ENCODE measurements at regions not wholly inside any gene's neighbourhood (a gene's known extent, or its start where the extent isn't known, plus 50 kb on each side); places are given as distances from the start of the nearest gene placed in this dataset.

GRCh38 chr14:34104489-34105397 is 153.9 kb upstream of the EGLN3 start:
- Mint-ChIP-seq H3K27ac (no peak overlapping the region), H3K9me3 (no peaks in the 10 kb centered on the region), H3K36me3 (ENCODE audit: low read depth) (no peaks in the 10 kb centered on the region), H3K4me3 (no peak overlapping the region), H3K27me3 (no peaks in the 10 kb centered on the region), H3K4me1 (ENCODE audit: low read depth) (no peaks in the 10 kb centered on the region)
- DNase-seq, result no peak

- DNase-seq, result no peak
- H3K4me3 Mint-ChIP-seq, result no peak overlapping the region
- no peaks in the 10 kb centered on the region for H3K9me3 Mint-ChIP-seq
- H3K4me1 Mint-ChIP-seq (ENCODE audit: low read depth), result peaks cover 7% of the 10 kb centered on the region
- H3K27me3 Mint-ChIP-seq, result no peaks in the 10 kb centered on the region
- H3K27ac Mint-ChIP-seq, result no peak overlapping the region
- no peaks in the 10 kb centered on the region for H3K36me3 Mint-ChIP-seq (ENCODE audit: low read depth)
These were observed 152.3 kb upstream of the EGLN3 start for GRCh38 chr14:34103176-34103575.

- no peak overlapping the region for H3K4me3 Mint-ChIP-seq
- H3K27me3 Mint-ChIP-seq, result no peaks in the 10 kb centered on the region
- peaks cover 7% of the 10 kb centered on the region for H3K4me1 Mint-ChIP-seq (ENCODE audit: low read depth)
- no peak overlapping the region for H3K27ac Mint-ChIP-seq
- H3K36me3 Mint-ChIP-seq (ENCODE audit: low read depth), result no peaks in the 10 kb centered on the region
- H3K9me3 Mint-ChIP-seq, result no peaks in the 10 kb centered on the region
- no peak for DNase-seq
These were observed 148.8 kb upstream of the EGLN3 start for GRCh38 chr14:34099635-34100034.

- Mint-ChIP-seq H3K9me3 (no peaks in the 10 kb centered on the region), H3K4me1 (ENCODE audit: low read depth) (peaks cover 12% of the 10 kb centered on the region), H3K36me3 (ENCODE audit: low read depth) (no peaks in the 10 kb centered on the region), H3K27ac (no peak overlapping the region), H3K27me3 (no peaks in the 10 kb centered on the region), H3K4me3 (no peak overlapping the region)
- DNase-seq, result no peak
These were observed 148.1 kb upstream of the EGLN3 start for GRCh38 chr14:34098985-34099349.

- no peak overlapping the region for H3K4me3 Mint-ChIP-seq
- H3K4me1 Mint-ChIP-seq (ENCODE audit: low read depth), result peaks cover 18% of the 10 kb centered on the region
- no peak overlapping the region for H3K27ac Mint-ChIP-seq
- no peaks in the 10 kb centered on the region for H3K36me3 Mint-ChIP-seq (ENCODE audit: low read depth)
- no peak for DNase-seq
- H3K27me3 Mint-ChIP-seq, result no peaks in the 10 kb centered on the region
- H3K9me3 Mint-ChIP-seq, result no peaks in the 10 kb centered on the region
These were observed 147.4 kb upstream of the EGLN3 start for GRCh38 chr14:34098045-34098984.

- H3K9me3 Mint-ChIP-seq, result peaks cover 2% of the 10 kb centered on the region
These were observed 146.8 kb upstream of the EGLN3 start for GRCh38 chr14:34097644-34098043.

GRCh38 chr14:34094384-34094783 is 143.5 kb upstream of the EGLN3 start:
- Mint-ChIP-seq H3K27me3 (no peaks in the 10 kb centered on the region), H3K36me3 (ENCODE audit: low read depth) (no peaks in the 10 kb centered on the region), H3K9me3 (peaks cover 2% of the 10 kb centered on the region), H3K4me1 (ENCODE audit: low read depth) (peaks cover 21% of the 10 kb centered on the region), H3K4me3 (no peak overlapping the region), H3K27ac (no peak overlapping the region)
- no peak for DNase-seq

More at GRCh38 chr14:34097644-34098043, 146.8 kb upstream of the EGLN3 start:
- no peak overlapping the region for H3K4me3 Mint-ChIP-seq
- no peaks in the 10 kb centered on the region for H3K27me3 Mint-ChIP-seq
- no peaks in the 10 kb centered on the region for H3K36me3 Mint-ChIP-seq (ENCODE audit: low read depth)
- H3K27ac Mint-ChIP-seq, result no peak overlapping the region
- no peak for DNase-seq
- H3K4me1 Mint-ChIP-seq (ENCODE audit: low read depth), result peaks cover 18% of the 10 kb centered on the region

- Mint-ChIP-seq H3K4me1 (ENCODE audit: low read depth) (peaks cover 21% of the 10 kb centered on the region), H3K27me3 (no peaks in the 10 kb centered on the region), H3K36me3 (ENCODE audit: low read depth) (no peaks in the 10 kb centered on the region), H3K27ac (no peak overlapping the region), H3K4me3 (no peak overlapping the region), H3K9me3 (peaks cover 2% of the 10 kb centered on the region)
- no peak for DNase-seq
These were observed 143.0 kb upstream of the EGLN3 start for GRCh38 chr14:34093883-34094282.

GRCh38 chr14:34090451-34090850 is 139.6 kb upstream of the EGLN3 start:
- no peak overlapping the region for H3K4me3 Mint-ChIP-seq
- peaks cover 14% of the 10 kb centered on the region for H3K4me1 Mint-ChIP-seq (ENCODE audit: low read depth)
- no peaks in the 10 kb centered on the region for H3K27me3 Mint-ChIP-seq
- DNase-seq, result no peak
- H3K27ac Mint-ChIP-seq, result no peak overlapping the region
- H3K36me3 Mint-ChIP-seq (ENCODE audit: low read depth), result no peaks in the 10 kb centered on the region
- peaks cover 2% of the 10 kb centered on the region for H3K9me3 Mint-ChIP-seq

- H3K4me3 Mint-ChIP-seq, result no peak overlapping the region
- H3K27me3 Mint-ChIP-seq, result no peaks in the 10 kb centered on the region
- H3K36me3 Mint-ChIP-seq (ENCODE audit: low read depth), result no peaks in the 10 kb centered on the region
- peaks cover 8% of the 10 kb centered on the region for H3K4me1 Mint-ChIP-seq (ENCODE audit: low read depth)
- no peak overlapping the region for H3K27ac Mint-ChIP-seq
- H3K9me3 Mint-ChIP-seq, result peaks cover 2% of the 10 kb centered on the region
- no peak for DNase-seq
These were observed 138.0 kb upstream of the EGLN3 start for GRCh38 chr14:34088914-34089313.

- Mint-ChIP-seq H3K27ac (no peak overlapping the region), H3K4me3 (no peak overlapping the region), H3K36me3 (ENCODE audit: low read depth) (no peaks in the 10 kb centered on the region), H3K9me3 (no peaks in the 10 kb centered on the region), H3K27me3 (peaks cover 2% of the 10 kb centered on the region), H3K4me1 (ENCODE audit: low read depth) (peaks cover 3% of the 10 kb centered on the region)
- DNase-seq, result no peak
These were observed 136.7 kb upstream of the EGLN3 start for GRCh38 chr14:34087571-34087970.

GRCh38 chr14:34086223-34086757 is 135.4 kb upstream of the EGLN3 start:
- Mint-ChIP-seq H3K4me3 (no peak overlapping the region), H3K36me3 (ENCODE audit: low read depth) (no peaks in the 10 kb centered on the region), H3K27ac (no peak overlapping the region), H3K27me3 (peaks cover 2% of the 10 kb centered on the region), H3K4me1 (ENCODE audit: low read depth) (peaks cover 3% of the 10 kb centered on the region), H3K9me3 (no peaks in the 10 kb centered on the region)
- DNase-seq, result no peak

- no peak overlapping the region for H3K27ac Mint-ChIP-seq
- H3K9me3 Mint-ChIP-seq, result no peaks in the 10 kb centered on the region
- H3K4me3 Mint-ChIP-seq, result no peak overlapping the region
- peaks cover 3% of the 10 kb centered on the region for H3K4me1 Mint-ChIP-seq (ENCODE audit: low read depth)
- DNase-seq, result no peak
- no peaks in the 10 kb centered on the region for H3K36me3 Mint-ChIP-seq (ENCODE audit: low read depth)
- peaks cover 2% of the 10 kb centered on the region for H3K27me3 Mint-ChIP-seq
These were observed 134.8 kb upstream of the EGLN3 start for GRCh38 chr14:34085695-34086094.

- H3K9me3 Mint-ChIP-seq, result no peaks in the 10 kb centered on the region
- no peak overlapping the region for H3K4me3 Mint-ChIP-seq
- H3K27ac Mint-ChIP-seq, result no peak overlapping the region
- no peak for DNase-seq
- H3K27me3 Mint-ChIP-seq, result peaks cover 2% of the 10 kb centered on the region
- H3K4me1 Mint-ChIP-seq (ENCODE audit: low read depth), result no peaks in the 10 kb centered on the region
- no peaks in the 10 kb centered on the region for H3K36me3 Mint-ChIP-seq (ENCODE audit: low read depth)
These were observed 130.8 kb upstream of the EGLN3 start for GRCh38 chr14:34081576-34082136.

Measured in activated T-cell treated with anti-CD3 and anti-CD28 coated beads, Interleukin-2, amount 50 U/mL, for 24 hours (primary cell).